ENCODE measurements at regions not wholly inside any gene's neighbourhood (a gene's known extent, or its start where the extent isn't known, plus 50 kb on each side); places are given as distances from the start of the nearest gene placed in this dataset.
"Not testable (repeated sequence)": the region's sequence is repeated elsewhere in the genome, so short reads cannot be mapped to it uniquely, and the experiment has no call there.

GRCh38 chr15:54840621-54841398, 355.9 kb downstream of the RSL24D1 start:
- DNase-seq, result no peak

- no peak for DNase-seq
These were observed 357.4 kb downstream of the RSL24D1 start for GRCh38 chr15:54839379-54839778.

- no peak for DNase-seq
These were observed 360.5 kb downstream of the RSL24D1 start for GRCh38 chr15:54836052-54836795.

GRCh38 chr15:54829821-54830220, 366.9 kb downstream of the RSL24D1 start:
- DNase-seq, result no peak

GRCh38 chr15:54820811-54821210, 375.9 kb downstream of the RSL24D1 start:
- peak; percentile 17 for DNase-seq

GRCh38 chr15:54820098-54820497, 376.6 kb downstream of the RSL24D1 start:
- DNase-seq, result peak; percentile 5

GRCh38 chr15:54816401-54816800, 380.3 kb downstream of the RSL24D1 start:
- no peak for DNase-seq

GRCh38 chr15:54815556-54815955, 381.2 kb downstream of the RSL24D1 start:
- DNase-seq, result no peak

GRCh38 chr15:54812383-54812782, 384.4 kb downstream of the RSL24D1 start:
- DNase-seq, result no peak

- DNase-seq, result no peak
These were observed 386.2 kb downstream of the RSL24D1 start for GRCh38 chr15:54810496-54810895.

GRCh38 chr15:54810031-54810430, 386.7 kb downstream of the RSL24D1 start:
- no peak for DNase-seq

- DNase-seq, result no peak
These were observed 388.4 kb downstream of the RSL24D1 start for GRCh38 chr15:54808321-54808720.

- DNase-seq, result no peak
These were observed 392.8 kb downstream of the RSL24D1 start for GRCh38 chr15:54803987-54804386.

GRCh38 chr15:54803134-54803808, 393.5 kb downstream of the RSL24D1 start:
- no peak for DNase-seq

GRCh38 chr15:54792526-54792925, 404.2 kb downstream of the RSL24D1 start:
- DNase-seq, result no peak

- DNase-seq, result no peak
These were observed 406.0 kb downstream of the RSL24D1 start for GRCh38 chr15:54790693-54791092.

- peak; percentile 3 for DNase-seq
These were observed 407.4 kb downstream of the RSL24D1 start for GRCh38 chr15:54789376-54789775.

- DNase-seq, result not testable (repeated sequence)
These were observed 415.5 kb downstream of the RSL24D1 start for GRCh38 chr15:54781220-54781619.

- no peak for DNase-seq
These were observed 417.5 kb downstream of the RSL24D1 start for GRCh38 chr15:54779271-54779670.

GRCh38 chr15:54776410-54776809, 420.3 kb downstream of the RSL24D1 start:
- no peak for DNase-seq

- DNase-seq, result no peak
These were observed 424.1 kb downstream of the RSL24D1 start for GRCh38 chr15:54772663-54773062.

- DNase-seq, result not testable (repeated sequence)
These were observed 447.3 kb downstream of the RSL24D1 start for GRCh38 chr15:54749461-54749860.

- DNase-seq, result no peak
These were observed 474.3 kb downstream of the RSL24D1 start for GRCh38 chr15:54722342-54722986.

Data from hindlimb muscle (tissue), 1 donor.